ENCODE measurements at regions not wholly inside any gene's neighbourhood (a gene's known extent, or its start where the extent isn't known, plus 50 kb on each side); places are given as distances from the start of the nearest gene placed in this dataset.

DNA sequence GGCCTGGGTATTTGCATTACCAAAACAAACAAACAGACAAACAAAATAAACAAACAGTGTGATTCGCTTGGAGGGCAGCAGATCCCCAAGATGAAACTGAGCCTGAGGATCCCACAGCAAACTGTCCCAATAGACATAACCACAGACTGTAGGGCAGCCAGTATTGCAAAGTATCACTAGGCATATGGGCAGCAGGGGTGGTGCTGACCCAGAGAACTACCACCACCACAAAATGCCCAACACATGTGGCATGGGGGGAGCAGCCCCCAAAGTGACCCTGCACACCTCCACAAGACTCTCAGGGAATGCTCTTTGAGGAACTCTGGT, 330.1 kb downstream of the CYRIA start:
- no peak for TF ChIP-seq FOXP2 (optimal IDR thresholded peaks at IDR 0.05; ENCODE audit: borderline replicate concordance, extremely low read depth, extremely low read length, insufficient read depth)
- no peak for TF ChIP-seq SIN3A (IDR thresholded peaks at IDR 0.05; ENCODE audit: borderline replicate concordance, insufficient read depth, low read length)
- no peak for TF ChIP-seq POLR2AphosphoS5 (IDR thresholded peaks at IDR 0.05; ENCODE audit: low read depth, low read length)
- TF ChIP-seq, protein P1, sequence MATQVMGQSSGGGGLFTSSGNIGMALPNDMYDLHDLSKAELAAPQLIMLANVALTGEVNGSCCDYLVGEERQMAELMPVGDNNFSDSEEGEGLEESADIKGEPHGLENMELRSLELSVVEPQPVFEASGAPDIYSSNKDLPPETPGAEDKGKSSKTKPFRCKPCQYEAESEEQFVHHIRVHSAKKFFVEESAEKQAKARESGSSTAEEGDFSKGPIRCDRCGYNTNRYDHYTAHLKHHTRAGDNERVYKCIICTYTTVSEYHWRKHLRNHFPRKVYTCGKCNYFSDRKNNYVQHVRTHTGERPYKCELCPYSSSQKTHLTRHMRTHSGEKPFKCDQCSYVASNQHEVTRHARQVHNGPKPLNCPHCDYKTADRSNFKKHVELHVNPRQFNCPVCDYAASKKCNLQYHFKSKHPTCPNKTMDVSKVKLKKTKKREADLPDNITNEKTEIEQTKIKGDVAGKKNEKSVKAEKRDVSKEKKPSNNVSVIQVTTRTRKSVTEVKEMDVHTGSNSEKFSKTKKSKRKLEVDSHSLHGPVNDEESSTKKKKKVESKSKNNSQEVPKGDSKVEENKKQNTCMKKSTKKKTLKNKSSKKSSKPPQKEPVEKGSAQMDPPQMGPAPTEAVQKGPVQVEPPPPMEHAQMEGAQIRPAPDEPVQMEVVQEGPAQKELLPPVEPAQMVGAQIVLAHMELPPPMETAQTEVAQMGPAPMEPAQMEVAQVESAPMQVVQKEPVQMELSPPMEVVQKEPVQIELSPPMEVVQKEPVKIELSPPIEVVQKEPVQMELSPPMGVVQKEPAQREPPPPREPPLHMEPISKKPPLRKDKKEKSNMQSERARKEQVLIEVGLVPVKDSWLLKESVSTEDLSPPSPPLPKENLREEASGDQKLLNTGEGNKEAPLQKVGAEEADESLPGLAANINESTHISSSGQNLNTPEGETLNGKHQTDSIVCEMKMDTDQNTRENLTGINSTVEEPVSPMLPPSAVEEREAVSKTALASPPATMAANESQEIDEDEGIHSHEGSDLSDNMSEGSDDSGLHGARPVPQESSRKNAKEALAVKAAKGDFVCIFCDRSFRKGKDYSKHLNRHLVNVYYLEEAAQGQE (IDR thresholded peaks at IDR 0.05; ENCODE audit: insufficient read depth in 1 of 2, low read depth in 2 of 2, low read length in 2 of 2), result no peak
- no peak for TF ChIP-seq TAF1 (IDR thresholded peaks at IDR 0.05; ENCODE audit: borderline replicate concordance, insufficient read depth, low read length)

- no peak for TF ChIP-seq FOXP2 (optimal IDR thresholded peaks at IDR 0.05; ENCODE audit: borderline replicate concordance, extremely low read depth, extremely low read length, insufficient read depth)
- no peak for TF ChIP-seq POLR2AphosphoS5 (IDR thresholded peaks at IDR 0.05; ENCODE audit: low read depth, low read length)
- TF ChIP-seq, protein P1 (IDR thresholded peaks at IDR 0.05; ENCODE audit: insufficient read depth in 1 of 2, low read depth in 2 of 2, low read length in 2 of 2), result no peak
- TF ChIP-seq TAF1 (IDR thresholded peaks at IDR 0.05; ENCODE audit: borderline replicate concordance, insufficient read depth, low read length), result no peak
- no peak for TF ChIP-seq SIN3A (IDR thresholded peaks at IDR 0.05; ENCODE audit: borderline replicate concordance, insufficient read depth, low read length)
Measured at GRCh38 chr2:16334886-16335603, 330.6 kb downstream of the CYRIA start.

GRCh38 chr2:16334366-16334765, 331.3 kb downstream of the CYRIA start:
- TF ChIP-seq, protein P1 (IDR thresholded peaks at IDR 0.05; ENCODE audit: insufficient read depth in 1 of 2, low read depth in 2 of 2, low read length in 2 of 2), result no peak
- TF ChIP-seq TAF1 (IDR thresholded peaks at IDR 0.05; ENCODE audit: borderline replicate concordance, insufficient read depth, low read length) (no peak), SIN3A (IDR thresholded peaks at IDR 0.05; ENCODE audit: borderline replicate concordance, insufficient read depth, low read length) (no peak), FOXP2 (optimal IDR thresholded peaks at IDR 0.05; ENCODE audit: borderline replicate concordance, extremely low read depth, extremely low read length, insufficient read depth) (no peak), POLR2AphosphoS5 (IDR thresholded peaks at IDR 0.05; ENCODE audit: low read depth, low read length) (no peak)

DNA sequence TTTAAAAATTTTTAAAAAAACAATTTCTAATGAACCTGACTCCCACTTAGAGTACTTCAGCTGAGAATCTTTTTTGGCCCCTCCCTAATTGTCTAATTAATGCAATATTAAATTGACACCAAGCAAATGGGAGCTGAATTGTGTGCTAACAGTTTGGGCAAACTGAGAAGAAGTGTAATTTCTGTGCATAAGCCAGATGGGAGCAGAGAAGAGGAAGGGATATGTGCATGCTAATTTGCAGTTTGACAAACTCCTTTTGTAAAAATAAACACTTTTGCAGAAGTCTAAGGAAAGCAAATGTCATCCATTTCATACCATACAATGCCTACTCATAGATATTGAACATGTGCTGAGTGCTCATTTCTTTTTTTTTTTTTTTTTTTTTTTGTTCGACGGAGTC, 332.0 kb downstream of the CYRIA start:
- TF ChIP-seq SIN3A (IDR thresholded peaks at IDR 0.05; ENCODE audit: borderline replicate concordance, insufficient read depth, low read length) (no peak), FOXP2 (optimal IDR thresholded peaks at IDR 0.05; ENCODE audit: borderline replicate concordance, extremely low read depth, extremely low read length, insufficient read depth) (no peak), TAF1 (IDR thresholded peaks at IDR 0.05; ENCODE audit: borderline replicate concordance, insufficient read depth, low read length) (no peak), POLR2AphosphoS5 (IDR thresholded peaks at IDR 0.05; ENCODE audit: low read depth, low read length) (no peak)
- TF ChIP-seq, protein P1 (IDR thresholded peaks at IDR 0.05; ENCODE audit: insufficient read depth in 1 of 2, low read depth in 2 of 2, low read length in 2 of 2), result no peak
